DMS53 treated with DMSO at 0.1 percent for 48 hours (cell line): ENCODE measurements at regions not wholly inside any gene's neighbourhood (a gene's known extent, or its start where the extent isn't known, plus 50 kb on each side); places are given as distances from the start of the nearest gene placed in this dataset.

Source experiments
- DNase-seq: peaks from one replicate; lab custom pipeline; 2025; ENCODE audit not compliant: unreplicated experiment; lab: John Stamatoyannopoulos, UW

GRCh38 chr7:156458011-156458410, 182.6 kb upstream of the RNF32 start:
- DNase-seq, result no peak

GRCh38 chr7:156456503-156457115, 184.0 kb upstream of the RNF32 start:
- peak; percentile 79 for DNase-seq

- DNase-seq, result no peak
These were observed 184.5 kb upstream of the RNF32 start for GRCh38 chr7:156456032-156456431.

GRCh38 chr7:156450473-156450872, 190.1 kb upstream of the RNF32 start:
- no peak for DNase-seq

GRCh38 chr7:156448918-156449317, 191.7 kb upstream of the RNF32 start:
- DNase-seq, result no peak

- DNase-seq, result no peak
These were observed 193.6 kb upstream of the RNF32 start for GRCh38 chr7:156446990-156447389.

- no peak for DNase-seq
These were observed 194.4 kb upstream of the RNF32 start for GRCh38 chr7:156445997-156446761.

- no peak for DNase-seq
These were observed 198.1 kb upstream of the RNF32 start for GRCh38 chr7:156442516-156442915.

GRCh38 chr7:156440456-156440855, 200.1 kb upstream of the RNF32 start:
- DNase-seq, result no peak

GRCh38 chr7:156438011-156438410, 202.6 kb upstream of the RNF32 start:
- peak; percentile 41 for DNase-seq

GRCh38 chr7:156437021-156437614, 203.5 kb upstream of the RNF32 start:
- no peak for DNase-seq

GRCh38 chr7:156435486-156436231, 204.9 kb upstream of the RNF32 start:
- no peak for DNase-seq

GRCh38 chr7:156434706-156435105, 205.9 kb upstream of the RNF32 start:
- DNase-seq, result no peak

- DNase-seq, result no peak
These were observed 208.6 kb upstream of the RNF32 start for GRCh38 chr7:156432018-156432417.

- no peak for DNase-seq
These were observed 210.5 kb upstream of the RNF32 start for GRCh38 chr7:156430109-156430508.

GRCh38 chr7:156429514-156429913, 211.1 kb upstream of the RNF32 start:
- no peak for DNase-seq

- no peak for DNase-seq
These were observed 216.7 kb upstream of the RNF32 start for GRCh38 chr7:156423876-156424275.

GRCh38 chr7:156420496-156420895, 220.1 kb upstream of the RNF32 start:
- DNase-seq, result no peak

GRCh38 chr7:156419782-156420181, 220.8 kb upstream of the RNF32 start:
- DNase-seq, result no peak

GRCh38 chr7:156402255-156402654, 238.3 kb upstream of the RNF32 start:
- no peak for DNase-seq

GRCh38 chr7:156401617-156402016, 239.0 kb upstream of the RNF32 start:
- DNase-seq, result no peak

- no peak for DNase-seq
These were observed 240.5 kb upstream of the RNF32 start for GRCh38 chr7:156400046-156400445.
